Loucy (cell line): ENCODE measurements at regions not wholly inside any gene's neighbourhood (a gene's known extent, or its start where the extent isn't known, plus 50 kb on each side); places are given as distances from the start of the nearest gene placed in this dataset.

Experiments
- CTCF ChIP-seq: fragments of 200-600 bp; sonication (generic); conservative IDR thresholded peaks from 2 replicates; pipeline ENCODE4 v1.5.1; 2014; ENCODE audit warnings: mild to moderate bottlenecking, antibody characterized with exemption, low read length
- EZH2phosphoT487 ChIP-seq: fragments of 200-600 bp; IDR thresholded peaks from 2 replicates; pipeline ENCODE4 v1.6.1; 2018; ENCODE audit warnings: antibody characterized with exemption, mild to moderate bottlenecking, moderate library complexity, borderline replicate concordance

- no peak for TF ChIP-seq CTCF
- no peak for TF ChIP-seq EZH2phosphoT487
Measured at GRCh38 chr7:25754751-25755150, 397.2 kb upstream of the NFE2L3 start.
